H9 (cell line): ENCODE measurements at regions not wholly inside any gene's neighbourhood (a gene's known extent, or its start where the extent isn't known, plus 50 kb on each side); places are given as distances from the start of the nearest gene placed in this dataset.

Source experiments
- DNase-seq: peaks from one replicate; pipeline ENCODE4 v3.0.0-alpha.2; 2017
- H2AFZ ChIP-seq: one replicate; pipeline ENCODE4 v1.6.1; 2013; ENCODE audit warnings: mild to moderate bottlenecking, low read length, control low read depth, moderate library complexity
- H2AK5ac ChIP-seq: 2 replicates; pipeline ENCODE4 v1.6.1; 2013; ENCODE audit warnings: low read length, control low read depth, mixed read lengths; ENCODE audit not compliant: insufficient read length
- H2BK120ac ChIP-seq: one replicate; pipeline ENCODE4 v1.6.1; 2013; ENCODE audit warnings: low read depth, mild to moderate bottlenecking, low read length, control low read depth, inconsistent platforms; ENCODE audit not compliant: poor library complexity, severe bottlenecking
- H2BK12ac ChIP-seq: 2 replicates; pipeline ENCODE4 v1.6.1; 2013; ENCODE audit warnings: low read length, control low read depth, mixed read lengths, low read depth; ENCODE audit not compliant: insufficient read length
- H2BK15ac ChIP-seq: 2 replicates; pipeline ENCODE4 v1.6.1; 2013; ENCODE audit warnings: low read depth, low read length, control low read depth
- H2BK20ac ChIP-seq: one replicate; pipeline ENCODE4 v1.6.1; 2013; ENCODE audit warnings: low read depth, mild to moderate bottlenecking, low read length, control low read depth, inconsistent platforms; ENCODE audit not compliant: poor library complexity, severe bottlenecking
- H2BK5ac ChIP-seq: 2 replicates; pipeline ENCODE4 v1.6.1; 2013; ENCODE audit warnings: low read length, control low read depth, mixed read lengths; ENCODE audit not compliant: insufficient read length
- H3K14ac ChIP-seq: 2 replicates; pipeline ENCODE4 v1.6.1; 2013; ENCODE audit warnings: low read length, control low read depth; ENCODE audit not compliant: insufficient read depth
- H3K18ac ChIP-seq: 2 replicates; pipeline ENCODE4 v1.6.1; 2013; ENCODE audit warnings: low read depth, mild to moderate bottlenecking, mixed read lengths, low read length, control low read depth; ENCODE audit not compliant: insufficient read length
- H3K23ac ChIP-seq: 2 replicates; pipeline ENCODE4 v1.6.1; 2013; ENCODE audit warnings: low read length, control low read depth, mixed read lengths, low read depth; ENCODE audit not compliant: insufficient read length
- H3K23me2 ChIP-seq: 2 replicates; pipeline ENCODE4 v1.6.1; 2013; ENCODE audit warnings: low read depth, mild to moderate bottlenecking, mixed read lengths, low read length, control low read depth; ENCODE audit not compliant: insufficient read length, poor library complexity, severe bottlenecking
- H3K27ac ChIP-seq: 2 replicates; pipeline ENCODE4 v1.5.1; 2013; ENCODE audit warnings: low read length, control low read depth, mixed read lengths, low read depth; ENCODE audit not compliant: insufficient read length
- H3K27me3 ChIP-seq: 2 replicates; pipeline ENCODE4 v1.6.1; 2013; ENCODE audit warnings: low read length, control low read depth, inconsistent platforms; ENCODE audit not compliant: insufficient read depth
- H3K4ac ChIP-seq: 2 replicates; pipeline ENCODE4 v1.6.1; 2013; ENCODE audit warnings: low read depth, mild to moderate bottlenecking, control low read depth, inconsistent platforms, low read length, moderate library complexity
- H3K4me1 ChIP-seq: 2 replicates; pipeline ENCODE4 v1.6.1; 2013; ENCODE audit warnings: low read length, control low read depth, inconsistent platforms; ENCODE audit not compliant: insufficient read depth
- H3K4me2 ChIP-seq: 2 replicates; pipeline ENCODE4 v1.6.1; 2013; ENCODE audit warnings: low read length, control low read depth, mixed read lengths; ENCODE audit not compliant: insufficient read length, insufficient read depth
- H3K56ac ChIP-seq: 2 replicates; pipeline ENCODE4 v1.6.1; 2013; ENCODE audit warnings: low read depth, mild to moderate bottlenecking, mixed read lengths, low read length, control low read depth; ENCODE audit not compliant: insufficient read length
- H3K79me1 ChIP-seq: 2 replicates; pipeline ENCODE4 v1.6.1; 2013; ENCODE audit warnings: low read depth, mild to moderate bottlenecking, moderate library complexity, low read length, control low read depth, inconsistent platforms; ENCODE audit not compliant: insufficient read depth, poor library complexity, severe bottlenecking
- H3K79me2 ChIP-seq: 2 replicates; pipeline ENCODE4 v1.6.1; 2013; ENCODE audit warnings: low read length, control low read depth, inconsistent platforms; ENCODE audit not compliant: insufficient read depth
- H3K9ac ChIP-seq: 2 replicates; pipeline ENCODE4 v1.6.1; 2013; ENCODE audit warnings: low read length, control low read depth, mixed read lengths; ENCODE audit not compliant: insufficient read length; ENCODE audit errors: extremely low read depth
- H3K9me3 ChIP-seq: one replicate; pipeline ENCODE4 v1.6.1; 2013; ENCODE audit warnings: low read depth, low read length, inconsistent platforms; ENCODE audit not compliant: control insufficient read depth
- H3T11ph ChIP-seq: one replicate; pipeline ENCODE4 v1.6.1; 2013; ENCODE audit warnings: mild to moderate bottlenecking, low read length, control low read depth, inconsistent platforms
- H4K20me1 ChIP-seq: one replicate; pipeline ENCODE4 v1.6.1; 2013; ENCODE audit not compliant: control insufficient read depth, insufficient read length, insufficient read depth
- H4K5ac ChIP-seq: 2 replicates; pipeline ENCODE4 v1.6.1; 2013; ENCODE audit warnings: low read depth, mild to moderate bottlenecking, mixed read lengths, low read length, control low read depth; ENCODE audit not compliant: insufficient read length
- H4K8ac ChIP-seq: replicated peaks from 2 replicates; pipeline ENCODE4 v1.6.1; 2013; ENCODE audit warnings: low read length, control low read depth, mixed read lengths, low read depth; ENCODE audit not compliant: insufficient read length
- H4K91ac ChIP-seq: 2 replicates; pipeline ENCODE4 v1.6.1; 2013; ENCODE audit warnings: low read depth, mild to moderate bottlenecking, moderate library complexity, mixed read lengths, low read length, control low read depth; ENCODE audit not compliant: insufficient read length
- H3K27ac Mint-ChIP-seq, 3 experiments: 2 replicates in 2 of 3; 3 replicates in 1 of 3; pipeline ENCODE4 v1.8.0; 2020 to 2021; ENCODE audit warnings: mixed read lengths in 3 of 3, mild to moderate bottlenecking in 1 of 3, moderate library complexity in 1 of 3
- H3K27me3 Mint-ChIP-seq: 2 replicates; pipeline ENCODE4 v1.8.0; 2021; ENCODE audit warnings: low read depth, mild to moderate bottlenecking, moderate library complexity, mixed read lengths
- H3K36me3 Mint-ChIP-seq, 3 experiments: 2 replicates in 2 of 3; 3 replicates in 1 of 3; pipeline ENCODE4 v1.8.0; 2020 to 2021; ENCODE audit warnings: low read depth in 3 of 3, mixed read lengths in 3 of 3; ENCODE audit not compliant: insufficient read depth in 1 of 3
- H3K4me1 Mint-ChIP-seq, 2 experiments: 2 replicates each; pipeline ENCODE4 v1.8.0; 2020; ENCODE audit warnings: mixed read lengths in 2 of 2
- H3K4me3 Mint-ChIP-seq, 2 experiments: 2 replicates in 1 of 2; 3 replicates in 1 of 2; pipeline ENCODE4 v1.8.0; 2020 to 2021; ENCODE audit warnings: mild to moderate bottlenecking in 2 of 2, mixed read lengths in 2 of 2, moderate library complexity in 1 of 2
- H3K9me3 Mint-ChIP-seq, 2 experiments: 2 replicates in 1 of 2; 3 replicates in 1 of 2; pipeline ENCODE4 v1.8.0; 2020; ENCODE audit warnings: mild to moderate bottlenecking in 2 of 2, mixed read lengths in 2 of 2, moderate library complexity in 1 of 2
- WGBS: extraction: QIAGEN DNeasy Blood & Tissue Kit; methylation state at CpG from one replicate; pipeline ENCODE4 v1.1.7; 2013; ENCODE audit warnings: missing lambda C conversion rate, low lambda C conversion rate, mixed read lengths; ENCODE audit not compliant: insufficient read length; ENCODE audit errors: extremely low coverage; 5-methylcytosine and 5-hydroxymethylcytosine counted together
- TF ChIP-seq, protein P1 (sequence below): fragments of 200-600 bp; sonication (generic); conservative IDR thresholded peaks from 3 replicates; pipeline ENCODE4 v1.8.0; 2021; ENCODE audit warnings: antibody characterized with exemption, mild to moderate bottlenecking

DNA sequence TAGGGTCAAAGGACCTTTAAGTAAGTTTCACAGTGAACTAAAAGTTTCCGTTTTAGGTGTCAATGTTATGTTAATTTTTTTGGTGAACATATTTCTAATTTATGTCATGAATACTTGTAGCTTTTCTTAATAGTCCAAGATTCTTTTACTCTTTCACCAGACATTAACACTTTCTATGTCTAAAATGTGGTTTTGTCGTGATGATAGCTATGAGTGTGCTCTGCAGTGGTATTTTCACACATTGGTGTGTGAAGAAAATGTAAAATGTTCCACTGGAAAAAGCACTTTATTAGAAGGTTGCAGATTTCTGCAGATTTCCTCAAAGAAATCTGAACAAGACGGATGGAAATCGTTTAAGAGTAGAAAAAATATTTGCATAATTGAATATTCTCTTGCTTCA lies 561.0 kb upstream of the ANKRD30A start:
- no peaks in the 10 kb centered on the region for H3K79me1 ChIP-seq
- no peak overlapping the region for H4K91ac ChIP-seq
- Mint-ChIP-seq H3K9me3 (peaks cover 2 to 3% of the 10 kb centered on the region in 2 experiments; a peak in 2 of 5 replicates), H3K4me1 (0 out of 4 replicates have a peak, but pooled peaks cover 0 to 2% of the 10 kb centered on the region in 2 experiments), H3K27me3 (no peaks in the 10 kb centered on the region), H3K4me3 (no peak overlapping the region), H3K27ac (no peak overlapping the region), H3K36me3 (peaks cover 0 to 4% (median 0%) of the 10 kb centered on the region in 3 experiments; a peak in 3 of 7 replicates)
- no peak overlapping the region for H4K8ac ChIP-seq
- no peaks in the 10 kb centered on the region for H3K23me2 ChIP-seq
- H3K23ac ChIP-seq, result no peak overlapping the region
- no CpG with 5 or more reads among the region's 4 CpGs for WGBS
- no peak overlapping the region for H4K5ac ChIP-seq
- H4K20me1 ChIP-seq, result no peaks in the 10 kb centered on the region
- H3K56ac ChIP-seq, result no peak overlapping the region
- no peak overlapping the region for H2BK15ac ChIP-seq
- no peak overlapping the region for H3K9ac ChIP-seq
- no peak overlapping the region for H2BK12ac ChIP-seq
- H2BK20ac ChIP-seq, result no peak overlapping the region
- H2AFZ ChIP-seq, result no peak overlapping the region
- no peak overlapping the region for H2AK5ac ChIP-seq
- TF ChIP-seq, protein P1, sequence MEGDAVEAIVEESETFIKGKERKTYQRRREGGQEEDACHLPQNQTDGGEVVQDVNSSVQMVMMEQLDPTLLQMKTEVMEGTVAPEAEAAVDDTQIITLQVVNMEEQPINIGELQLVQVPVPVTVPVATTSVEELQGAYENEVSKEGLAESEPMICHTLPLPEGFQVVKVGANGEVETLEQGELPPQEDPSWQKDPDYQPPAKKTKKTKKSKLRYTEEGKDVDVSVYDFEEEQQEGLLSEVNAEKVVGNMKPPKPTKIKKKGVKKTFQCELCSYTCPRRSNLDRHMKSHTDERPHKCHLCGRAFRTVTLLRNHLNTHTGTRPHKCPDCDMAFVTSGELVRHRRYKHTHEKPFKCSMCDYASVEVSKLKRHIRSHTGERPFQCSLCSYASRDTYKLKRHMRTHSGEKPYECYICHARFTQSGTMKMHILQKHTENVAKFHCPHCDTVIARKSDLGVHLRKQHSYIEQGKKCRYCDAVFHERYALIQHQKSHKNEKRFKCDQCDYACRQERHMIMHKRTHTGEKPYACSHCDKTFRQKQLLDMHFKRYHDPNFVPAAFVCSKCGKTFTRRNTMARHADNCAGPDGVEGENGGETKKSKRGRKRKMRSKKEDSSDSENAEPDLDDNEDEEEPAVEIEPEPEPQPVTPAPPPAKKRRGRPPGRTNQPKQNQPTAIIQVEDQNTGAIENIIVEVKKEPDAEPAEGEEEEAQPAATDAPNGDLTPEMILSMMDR, result no peak
- no peaks in the 10 kb centered on the region for H3K27me3 ChIP-seq
- H3K4ac ChIP-seq, result no peak overlapping the region
- H3K18ac ChIP-seq, result no peak overlapping the region
- H3K79me2 ChIP-seq, result no peaks in the 10 kb centered on the region
- H3K4me2 ChIP-seq, result no peak overlapping the region
- no peak overlapping the region for H2BK120ac ChIP-seq
- H3K4me1 ChIP-seq, result no peaks in the 10 kb centered on the region
- no peak for DNase-seq
- H3K9me3 ChIP-seq, result no peaks in the 10 kb centered on the region
- H3T11ph ChIP-seq, result no peak overlapping the region
- H3K14ac ChIP-seq, result no peak overlapping the region
- no peak overlapping the region for H3K27ac ChIP-seq
- no peak overlapping the region for H2BK5ac ChIP-seq
